Spinal cord (tissue), 9 donors: ENCODE measurements at regions not wholly inside any gene's neighbourhood (a gene's known extent, or its start where the extent isn't known, plus 50 kb on each side); places are given as distances from the start of the nearest gene placed in this dataset.

Source experiments
- DNase-seq, 6 donors: peaks; one replicate each; pipeline versions ENCODE4 v3.0.0 to v3.0.0-alpha.2; 2013 to 2015; ENCODE audit warnings: low spot score in 6 of 6, low read depth in 4 of 6
- H3K27ac ChIP-seq: one replicate; pipeline ENCODE4 v1.5.1; 2013; ENCODE audit warnings: low read depth, low read length, control low read depth
- H3K27me3 ChIP-seq: one replicate; pipeline ENCODE4 v1.6.1; 2013; ENCODE audit warnings: low read length; ENCODE audit not compliant: control insufficient read depth, insufficient read depth
- H3K36me3 ChIP-seq: one replicate; pipeline ENCODE4 v1.6.1; 2013; ENCODE audit warnings: low read length; ENCODE audit not compliant: control insufficient read depth, insufficient read depth
- H3K4me1 ChIP-seq: one replicate; pipeline ENCODE4 v1.6.1; 2013; ENCODE audit warnings: low read length; ENCODE audit not compliant: control insufficient read depth, insufficient read depth
- H3K4me3 ChIP-seq: one replicate; pipeline ENCODE4 v1.5.1; 2013; ENCODE audit warnings: low read depth, low read length, control low read depth
- H3K9me3 ChIP-seq: one replicate; pipeline ENCODE4 v1.6.1; 2013; ENCODE audit warnings: low read length; ENCODE audit not compliant: control insufficient read depth, insufficient read depth
- WGBS: methylation state at CpG from one replicate; pipeline ENCODE4 v1.1.5; 2013; ENCODE audit warnings: missing lambda C conversion rate; ENCODE audit not compliant: insufficient coverage; 5-methylcytosine and 5-hydroxymethylcytosine counted together
- donor health status: healthy.

DNA sequence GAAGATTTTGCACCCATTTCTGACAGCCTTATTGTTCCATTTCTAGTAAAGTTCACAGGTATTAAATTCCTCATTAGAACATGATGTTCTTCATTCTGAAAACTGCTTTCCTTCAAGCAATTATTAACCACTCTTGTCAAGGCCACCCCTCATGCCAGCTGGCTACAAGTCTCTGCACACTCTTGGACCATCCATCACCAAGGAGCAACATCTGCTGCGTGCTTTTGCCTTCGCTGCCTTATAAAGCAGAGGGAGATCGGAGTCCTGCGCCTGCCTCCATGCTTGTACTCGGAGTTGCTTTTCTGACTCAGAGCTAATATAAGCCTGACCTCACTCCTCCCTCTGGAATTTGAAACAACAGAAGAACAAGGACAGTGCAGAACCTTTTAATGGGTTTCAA, 529.9 kb upstream of the DPP6 start:
- WGBS = 31% methylated on average over 5 of the region's 5 CpGs
- Histone ChIP-seq H3K4me1 (peaks cover 12% of the 10 kb centered on the region), H3K9me3 (no peaks in the 10 kb centered on the region), H3K36me3 (no peaks in the 10 kb centered on the region), H3K4me3 (no peak overlapping the region), H3K27ac (no peak overlapping the region), H3K27me3 (no peaks in the 10 kb centered on the region)
- DNase-seq = peak in 2 of 6 donors; percentile 16 to 43

DNA sequence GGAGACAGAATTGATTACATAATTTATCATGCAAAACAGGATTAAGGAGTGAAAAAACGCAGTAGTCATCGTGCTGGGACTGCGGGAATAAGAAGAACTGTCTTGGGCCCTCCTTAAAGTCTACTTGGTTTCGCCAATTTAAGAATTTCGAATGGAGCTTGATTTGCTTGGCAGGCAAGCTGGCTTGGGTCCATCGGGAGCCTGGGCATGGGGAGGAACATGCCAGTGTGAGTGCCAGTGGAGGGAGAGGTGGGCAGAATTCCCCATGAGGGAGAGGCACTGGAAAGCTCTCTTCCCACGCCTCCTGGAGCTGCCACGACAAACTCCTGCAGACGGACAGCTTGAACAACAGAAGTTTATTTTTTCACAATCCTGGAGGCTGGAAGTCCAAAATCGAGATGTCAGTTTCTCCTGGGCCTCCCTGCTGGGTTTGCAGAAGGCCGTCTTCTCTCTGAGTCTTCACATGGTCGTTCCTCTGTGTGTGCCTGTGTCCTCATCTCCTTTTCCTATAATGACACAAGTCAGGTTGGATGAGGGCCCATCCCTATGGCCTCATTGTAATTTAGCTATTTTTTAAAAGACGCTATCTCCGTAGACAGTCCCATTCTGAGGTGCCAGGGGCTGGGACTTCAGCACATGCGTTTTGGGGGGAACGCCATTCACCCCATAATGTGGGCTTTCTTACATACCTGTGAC, 528.7 kb upstream of the DPP6 start:
- Histone ChIP-seq H3K9me3 (no peaks in the 10 kb centered on the region), H3K27me3 (no peaks in the 10 kb centered on the region), H3K36me3 (no peaks in the 10 kb centered on the region), H3K4me3 (no peak overlapping the region), H3K27ac (peak overlapping the region; percentile 18), H3K4me1 (peaks cover 12% of the 10 kb centered on the region)
- DNase-seq = peak in 5 of 6 donors; percentile 17 to 85 (median 20)
- WGBS = 41% methylated on average over 16 of the region's 16 CpGs

DNA sequence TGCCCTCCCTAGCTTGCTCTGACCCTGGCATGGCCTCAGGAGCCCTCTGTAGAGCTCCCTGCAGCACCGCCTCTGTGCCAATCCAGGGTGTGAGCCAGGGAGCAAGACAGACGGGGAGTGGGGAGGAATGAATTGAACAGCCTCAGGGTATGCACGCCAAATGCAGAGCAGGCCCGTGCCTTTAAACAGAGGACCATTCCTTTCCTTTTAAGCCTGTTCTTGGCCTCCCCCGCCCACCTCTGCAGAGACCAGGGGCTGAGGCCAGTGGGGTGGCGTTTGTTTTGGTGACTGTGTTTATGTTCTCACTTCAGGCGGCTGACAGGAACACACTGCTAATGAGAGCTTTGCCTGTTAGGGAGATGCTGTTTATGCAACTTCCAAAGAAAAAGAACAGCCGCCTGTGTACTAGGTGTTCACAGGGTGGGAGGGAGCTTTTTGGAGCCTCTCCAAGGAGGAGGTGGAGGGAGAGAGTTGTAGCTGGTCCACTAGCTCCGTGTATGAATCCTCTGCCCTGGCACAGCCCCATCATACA, 528.1 kb upstream of the DPP6 start:
- H3K9me3 ChIP-seq = no peaks in the 10 kb centered on the region
- H3K27ac ChIP-seq = no peak overlapping the region
- WGBS = 10% methylated on average over 6 of the region's 9 CpGs
- no peaks in the 10 kb centered on the region for H3K27me3 ChIP-seq
- no peak overlapping the region for H3K4me3 ChIP-seq
- peak; percentile 15 to 85 (median 26) for DNase-seq
- peaks cover 12% of the 10 kb centered on the region for H3K4me1 ChIP-seq
- H3K36me3 ChIP-seq = no peaks in the 10 kb centered on the region

DNA sequence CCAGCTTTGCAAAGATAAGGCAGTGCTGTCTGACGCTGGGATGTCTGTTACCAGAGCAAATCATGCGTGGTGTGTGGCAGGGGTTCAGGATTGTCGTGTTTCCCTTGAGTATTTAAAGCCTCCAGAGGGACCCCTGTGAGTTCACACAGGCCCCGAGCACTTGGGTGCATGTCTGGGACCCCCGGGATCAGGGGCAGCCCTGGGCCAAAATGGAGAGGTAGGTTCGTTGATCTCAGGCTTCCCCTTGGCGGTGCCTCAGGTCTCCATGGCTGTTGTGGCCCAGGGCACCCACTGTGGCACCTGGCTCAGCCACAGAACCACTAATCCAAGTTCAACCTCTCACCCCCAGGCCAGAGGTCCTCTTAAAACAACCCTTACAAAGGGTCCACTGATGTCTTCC, 523.1 kb upstream of the DPP6 start:
- peaks cover 3% of the 10 kb centered on the region for H3K4me1 ChIP-seq
- H3K4me3 ChIP-seq = no peak overlapping the region
- no peaks in the 10 kb centered on the region for H3K27me3 ChIP-seq
- 92% methylated on average over 7 of the region's 7 CpGs for WGBS
- no peaks in the 10 kb centered on the region for H3K9me3 ChIP-seq
- no peak for DNase-seq
- no peak overlapping the region for H3K27ac ChIP-seq
- no peaks in the 10 kb centered on the region for H3K36me3 ChIP-seq

GRCh38 chr7:153529651-153530165, 522.5 kb upstream of the DPP6 start:
- H3K4me1 ChIP-seq = no peaks in the 10 kb centered on the region
- DNase-seq = no peak
- no peak overlapping the region for H3K27ac ChIP-seq
- H3K4me3 ChIP-seq = no peak overlapping the region
- no peaks in the 10 kb centered on the region for H3K36me3 ChIP-seq
- H3K9me3 ChIP-seq = no peaks in the 10 kb centered on the region
- no peaks in the 10 kb centered on the region for H3K27me3 ChIP-seq
- WGBS = 93% methylated on average over 12 of the region's 12 CpGs

GRCh38 chr7:153530441-153530840, 521.8 kb upstream of the DPP6 start:
- Histone ChIP-seq H3K36me3 (no peaks in the 10 kb centered on the region), H3K27ac (no peak overlapping the region), H3K4me3 (no peak overlapping the region), H3K27me3 (no peaks in the 10 kb centered on the region), H3K9me3 (no peaks in the 10 kb centered on the region), H3K4me1 (no peaks in the 10 kb centered on the region)
- DNase-seq = no peak
- WGBS = 84% methylated on average over 9 of the region's 9 CpGs

DNA sequence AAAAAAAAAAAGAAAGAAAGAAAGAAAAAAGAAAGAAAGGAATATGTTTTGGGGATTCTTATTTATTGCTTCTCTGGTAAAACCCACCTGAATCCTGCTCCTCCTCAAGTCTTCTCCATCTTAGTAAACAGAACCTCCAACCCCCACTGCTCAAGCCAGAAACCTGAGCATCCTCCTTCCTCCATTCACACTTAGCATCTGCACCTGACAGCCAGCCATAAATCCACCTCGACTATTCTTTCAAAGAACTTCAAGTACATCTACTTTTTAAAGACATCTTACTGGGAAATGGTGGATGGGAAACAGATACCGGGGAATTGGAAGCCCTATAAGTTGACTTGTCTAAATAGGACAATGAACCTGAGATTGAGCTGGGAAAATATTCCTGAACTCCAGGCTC, 519.9 kb upstream of the DPP6 start:
- H3K27ac ChIP-seq = no peak overlapping the region
- no peak for DNase-seq
- no peak overlapping the region for H3K4me3 ChIP-seq
- WGBS = 86% methylated on average over 1 of the region's 2 CpGs
- H3K36me3 ChIP-seq = no peaks in the 10 kb centered on the region
- no peaks in the 10 kb centered on the region for H3K4me1 ChIP-seq
- no peaks in the 10 kb centered on the region for H3K27me3 ChIP-seq
- H3K9me3 ChIP-seq = no peaks in the 10 kb centered on the region

- 55% methylated on average over 8 of the region's 8 CpGs for WGBS
- no peaks in the 10 kb centered on the region for H3K27me3 ChIP-seq
- no peaks in the 10 kb centered on the region for H3K36me3 ChIP-seq
- no peak overlapping the region for H3K4me3 ChIP-seq
- H3K9me3 ChIP-seq = no peaks in the 10 kb centered on the region
- no peaks in the 10 kb centered on the region for H3K4me1 ChIP-seq
- DNase-seq = no peak
- H3K27ac ChIP-seq = no peak overlapping the region
Measured at GRCh38 chr7:153537271-153537670, 514.9 kb upstream of the DPP6 start.

- DNase-seq = peak in 1 of 6 donors; percentile 19
- Histone ChIP-seq H3K27ac (no peak overlapping the region), H3K9me3 (no peaks in the 10 kb centered on the region), H3K4me1 (no peaks in the 10 kb centered on the region), H3K36me3 (no peaks in the 10 kb centered on the region), H3K4me3 (no peak overlapping the region), H3K27me3 (no peaks in the 10 kb centered on the region)
- whole genome bisulfite sequencing = 80% methylated on average over 1 of the region's 2 CpGs
Measured at GRCh38 chr7:153541903-153542302, 510.3 kb upstream of the DPP6 start.

DNA sequence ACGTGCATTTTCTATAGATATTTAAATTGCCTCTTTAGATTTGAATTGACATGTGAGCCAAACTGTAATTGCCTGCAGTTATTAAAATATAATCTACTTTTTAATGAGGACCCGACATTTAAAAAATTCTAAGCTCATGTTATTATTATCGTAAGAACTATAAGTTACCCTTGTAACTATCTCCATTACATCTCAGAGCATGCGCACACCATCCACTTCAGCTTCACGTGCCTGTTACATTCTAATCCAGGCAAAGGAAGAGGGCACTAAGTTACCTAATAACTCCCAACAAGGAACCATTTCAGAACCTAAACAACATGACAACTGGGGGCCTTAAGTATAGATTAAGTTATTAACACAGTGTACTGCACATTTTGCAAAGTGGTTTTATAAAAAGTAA, 509.0 kb upstream of the DPP6 start:
- Histone ChIP-seq H3K4me1 (no peaks in the 10 kb centered on the region), H3K27me3 (no peaks in the 10 kb centered on the region), H3K4me3 (no peak overlapping the region), H3K9me3 (no peaks in the 10 kb centered on the region), H3K36me3 (no peaks in the 10 kb centered on the region), H3K27ac (no peak overlapping the region)
- 92% methylated on average over 2 of the region's 5 CpGs for WGBS
- DNase-seq = no peak
